H1 (cell line): ENCODE measurements at regions not wholly inside any gene's neighbourhood (a gene's known extent, or its start where the extent isn't known, plus 50 kb on each side); places are given as distances from the start of the nearest gene placed in this dataset.

ENCODE experiments used
- CTCF ChIA-PET: fragments of 300-600 bp; sonication (Branson Sonifier 250); formaldehyde crosslinking; loops from one replicate; lab custom pipeline; 2021; ENCODE audit not compliant: partially characterized antibody; lab: Charles Lee
- POLR2A ChIA-PET: fragments of 300-600 bp; sonication (Branson Sonifier 250); formaldehyde crosslinking; loops from one replicate; lab custom pipeline; 2021; ENCODE audit warnings: inconsistent platforms; ENCODE audit not compliant: partially characterized antibody; lab: Charles Lee
- DNase-seq, 2 experiments: peaks; one replicate each; pipeline versions ENCODE4 v3.0.0 to v3.0.0-alpha.2; 2010 to 2022; ENCODE audit warnings: low spot score in 2 of 2, low read depth in 1 of 2, mixed read lengths in 1 of 2
- FAIRE-seq: peaks from 2 replicates; lab custom pipeline; 2011; peaks lifted over from hg19 to GRCh38; lab: Jason Lieb, UNC
- H2AFZ ChIP-seq: 2 replicates; pipeline ENCODE4 v1.8.1; 2012; ENCODE audit warnings: low read length, inconsistent platforms
- H2AK5ac ChIP-seq: 2 replicates; pipeline ENCODE4 v1.6.1; 2013; ENCODE audit warnings: low read depth, low read length
- H2BK120ac ChIP-seq: replicated peaks from 2 replicates; pipeline ENCODE3; 2013; ENCODE audit warnings: low read depth, low read length, inconsistent platforms
- H2BK12ac ChIP-seq: 2 replicates; pipeline ENCODE4 v1.6.1; 2013; ENCODE audit warnings: low read depth, low read length
- H2BK15ac ChIP-seq: 2 replicates; pipeline ENCODE4 v1.6.1; 2013; ENCODE audit warnings: low read length
- H2BK20ac ChIP-seq: 2 replicates; pipeline ENCODE4 v1.6.1; 2013; ENCODE audit warnings: low read length
- H2BK5ac ChIP-seq: 2 replicates; pipeline ENCODE4 v1.6.1; 2013; ENCODE audit warnings: low read depth, low read length
- H3K14ac ChIP-seq: 2 replicates; pipeline ENCODE4 v1.6.1; 2013; ENCODE audit warnings: inconsistent platforms; ENCODE audit not compliant: insufficient read length
- H3K18ac ChIP-seq: 2 replicates; pipeline ENCODE4 v1.6.1; 2013; ENCODE audit warnings: low read length; ENCODE audit errors: extremely low read depth
- H3K23ac ChIP-seq: 2 replicates; pipeline ENCODE4 v1.6.1; 2013; ENCODE audit warnings: inconsistent platforms; ENCODE audit not compliant: insufficient read length
- H3K23me2 ChIP-seq: 2 replicates; pipeline ENCODE4 v1.6.1; 2013; ENCODE audit warnings: low read depth, low read length
- H3K27ac ChIP-seq: 2 replicates; pipeline ENCODE4 v1.6.1; 2011; ENCODE audit warnings: low read depth, low read length, inconsistent platforms
- H3K27me3 ChIP-seq, 4 experiments: replicated peaks in 1 of 4; 1 replicate in 1 of 4; 2 replicates in 3 of 4; pipeline versions ENCODE4 v1.6.1 to v1.8.1; 2011 to 2013; ENCODE audit warnings: low read length in 3 of 4, mild to moderate bottlenecking in 3 of 4, inconsistent platforms in 2 of 4, mixed read lengths in 2 of 4, moderate library complexity in 1 of 4; ENCODE audit not compliant: control insufficient read depth in 3 of 4, insufficient read depth in 3 of 4; ENCODE audit errors: extremely low read depth in 1 of 4
- H3K36me3 ChIP-seq, 4 experiments: 2 replicates each; pipeline versions ENCODE4 v1.6.1 to v1.8.1; 2011 to 2013; ENCODE audit warnings: mild to moderate bottlenecking in 4 of 4, low read length in 3 of 4, moderate library complexity in 2 of 4, control low read depth in 1 of 4, inconsistent platforms in 1 of 4; ENCODE audit not compliant: insufficient read depth in 4 of 4, control insufficient read depth in 2 of 4
- H3K4ac ChIP-seq: replicated peaks from 2 replicates; pipeline ENCODE3; 2013; ENCODE audit warnings: low read length, low read depth, mixed read lengths, inconsistent platforms; ENCODE audit not compliant: insufficient read length
- H3K4me1 ChIP-seq, 4 experiments: replicated peaks in 1 of 4; 1 replicate in 1 of 4; 2 replicates in 3 of 4; pipeline versions ENCODE4 v1.6.1 to v1.8.1; 2011 to 2013; ENCODE audit warnings: low read length in 3 of 4, inconsistent platforms in 2 of 4, mixed read lengths in 1 of 4; ENCODE audit not compliant: insufficient read depth in 4 of 4, control insufficient read depth in 3 of 4
- H3K4me2 ChIP-seq, 2 experiments: 2 replicates each; pipeline versions ENCODE4 v1.6.1 to v1.8.1; 2011 to 2013; ENCODE audit warnings: low read depth in 2 of 2, low read length in 2 of 2, control low read depth in 1 of 2, inconsistent platforms in 1 of 2, mild to moderate bottlenecking in 1 of 2; ENCODE audit not compliant: insufficient read depth in 1 of 2
- H3K4me3 ChIP-seq, 4 experiments: fragments of 200-600, 300-600 bp in 1 of 4; sonication (generic), shearing (Covaris generic), sonication (Bioruptor Twin) in 1 of 4; 2 replicates each; pipeline versions ENCODE4 v1.5.1 to v1.8.1; 2011 to 2016; ENCODE audit warnings: low read length in 4 of 4, low read depth in 3 of 4, control low read depth in 2 of 4, inconsistent platforms in 2 of 4, mild to moderate bottlenecking in 2 of 4, mixed read lengths in 1 of 4, moderate library complexity in 1 of 4; ENCODE audit not compliant: insufficient read depth in 2 of 4; ENCODE audit errors: extremely low read depth in 1 of 4
- H3K56ac ChIP-seq: replicated peaks from 2 replicates; pipeline ENCODE3; 2013; ENCODE audit warnings: low read depth, mild to moderate bottlenecking, mixed read lengths, low read length, inconsistent platforms; ENCODE audit not compliant: insufficient read length
- H3K79me1 ChIP-seq: 2 replicates; pipeline ENCODE4 v1.6.1; 2013; ENCODE audit warnings: low read depth, low read length, control low read depth
- H3K79me2 ChIP-seq, 2 experiments: 2 replicates each; pipeline versions ENCODE4 v1.6.1 to v1.8.1; 2012 to 2013; ENCODE audit warnings: low read length in 2 of 2, mild to moderate bottlenecking in 2 of 2, inconsistent platforms in 1 of 2; ENCODE audit not compliant: insufficient read depth in 2 of 2, control insufficient read depth in 1 of 2
- H3K9ac ChIP-seq, 4 experiments: replicated peaks in 1 of 4; 1 replicate in 1 of 4; 2 replicates in 3 of 4; pipeline versions ENCODE4 v1.6.1 to v1.8.1; 2011 to 2013; ENCODE audit warnings: low read depth in 3 of 4, low read length in 3 of 4, control low read depth in 2 of 4, mild to moderate bottlenecking in 2 of 4, moderate library complexity in 2 of 4, inconsistent platforms in 1 of 4; ENCODE audit errors: extremely low read depth in 1 of 4
- H3K9me3 ChIP-seq, 2 experiments: 2 replicates each; pipeline versions ENCODE4 v1.6.1 to v1.8.1; 2012 to 2013; ENCODE audit warnings: mild to moderate bottlenecking in 2 of 2, moderate library complexity in 2 of 2, control low read depth in 1 of 2, inconsistent platforms in 1 of 2, low read depth in 1 of 2, low read length in 1 of 2, mixed read lengths in 1 of 2; ENCODE audit not compliant: insufficient read depth in 2 of 2
- H4K20me1 ChIP-seq, 2 experiments: replicated peaks in 1 of 2; 2 replicates each; pipeline versions ENCODE3 to v1.8.1; 2011 to 2013; ENCODE audit warnings: inconsistent platforms in 2 of 2, low read length in 2 of 2, mild to moderate bottlenecking in 1 of 2; ENCODE audit not compliant: insufficient read depth in 2 of 2, control insufficient read depth in 1 of 2
- H4K5ac ChIP-seq: 2 replicates; pipeline ENCODE4 v1.6.1; 2013; ENCODE audit warnings: low read length, low read depth, mixed read lengths, inconsistent platforms; ENCODE audit not compliant: insufficient read length
- H4K8ac ChIP-seq: 2 replicates; pipeline ENCODE4 v1.8.0; 2013; ENCODE audit warnings: mild to moderate bottlenecking, moderate library complexity, low read length, inconsistent platforms; ENCODE audit not compliant: insufficient read depth; ENCODE audit errors: extremely low read depth
- H4K91ac ChIP-seq: replicated peaks from 2 replicates; pipeline ENCODE3; 2013; ENCODE audit warnings: low read length, mixed read lengths, inconsistent platforms; ENCODE audit not compliant: insufficient read length
- CBX5 ChIP-seq: fragments of 300-800, 300-1000 bp; sonication (generic); IDR thresholded peaks from 2 replicates; pipeline ENCODE4 v1.7.1; 2016; ENCODE audit warnings: antibody characterized with exemption, low read length, low read depth
- CTCF ChIP-seq, 3 experiments: IDR thresholded peaks; 1 replicate in 2 of 3; 2 replicates in 1 of 3; pipeline versions ENCODE4 v1.5.1 to v1.6.1; 2011; ENCODE audit warnings: low read length in 3 of 3, mild to moderate bottlenecking in 3 of 3, inconsistent platforms in 2 of 3, low read depth in 1 of 3, moderate library complexity in 1 of 3; ENCODE audit not compliant: insufficient read depth in 1 of 3; ENCODE audit errors: control extremely low read depth in 1 of 3
- EGR1 ChIP-seq: IDR thresholded peaks from 2 replicates; pipeline ENCODE4 v1.6.1; 2011; ENCODE audit warnings: low read depth, low read length, borderline replicate concordance
- EZH2 ChIP-seq: fragments of 200-600 bp; sonication (generic); IDR thresholded peaks from 2 replicates; pipeline ENCODE4 v1.7.1; 2012; ENCODE audit warnings: low read depth, mild to moderate bottlenecking, moderate library complexity, low read length, inconsistent platforms; ENCODE audit not compliant: severe bottlenecking
- JUND ChIP-seq: IDR thresholded peaks from 2 replicates; pipeline ENCODE4 v1.6.1; 2011; ENCODE audit warnings: mild to moderate bottlenecking, improper control_type of control experiment, low read length
- KDM4A ChIP-seq: IDR thresholded peaks from one replicate; pipeline ENCODE4 v1.7.1; 2012; ENCODE audit warnings: low read depth, mild to moderate bottlenecking, moderate library complexity, low read length, inconsistent platforms; ENCODE audit not compliant: severe bottlenecking
- POLR2A ChIP-seq, 2 experiments: IDR thresholded peaks; 1 replicate in 1 of 2; 2 replicates in 1 of 2; pipeline ENCODE4 v1.6.1; 2011; ENCODE audit warnings: low read depth in 2 of 2, low read length in 2 of 2, mild to moderate bottlenecking in 2 of 2; ENCODE audit errors: control extremely low read depth in 1 of 2
- POLR2AphosphoS5 ChIP-seq: IDR thresholded peaks from 2 replicates; pipeline ENCODE4 v1.6.1; 2011; ENCODE audit warnings: low read depth, low read length
- RNF2 ChIP-seq: fragments of 200-900, 300-1000 bp; sonication (generic); IDR thresholded peaks from 2 replicates; pipeline ENCODE4 v1.7.1; 2016; ENCODE audit warnings: borderline replicate concordance, low read depth, mild to moderate bottlenecking, antibody characterized with exemption, low read length; ENCODE audit not compliant: poor library complexity, severe bottlenecking; ENCODE audit errors: missing control alignments
- RXRA ChIP-seq: IDR thresholded peaks from 2 replicates; pipeline ENCODE4 v1.6.1; 2011; ENCODE audit warnings: low read depth, mild to moderate bottlenecking, low read length, moderate library complexity; ENCODE audit not compliant: insufficient read depth
- SIN3A ChIP-seq, 2 experiments: IDR thresholded peaks in 1 of 2; conservative IDR thresholded peaks in 1 of 2; 2 replicates each; pipeline ENCODE4 v1.6.1; 2011 to 2012; ENCODE audit warnings: low read length in 2 of 2, improper control_type of control experiment in 1 of 2, low read depth in 1 of 2, mild to moderate bottlenecking in 1 of 2
- TBP ChIP-seq: IDR thresholded peaks from 2 replicates; pipeline ENCODE4 v1.6.1; 2011; ENCODE audit warnings: low read depth, low read length, improper control_type of control experiment
- WGBS, 2 experiments: shearing (Covaris generic) in 1 of 2; methylation state at CpG; one replicate each; pipeline versions ENCODE4 v1.1.6 to v1.1.7; 2013 to 2015; ENCODE audit warnings: low lambda C conversion rate in 2 of 2, mixed read lengths in 2 of 2, inconsistent platforms in 1 of 2, low coverage in 1 of 2, missing lambda C conversion rate in 1 of 2; ENCODE audit not compliant: insufficient replicate concordance in 2 of 2, insufficient coverage in 1 of 2, insufficient read length in 1 of 2; ENCODE audit errors: extremely low coverage in 1 of 2, missing lambda C conversion rate in 1 of 2; 5-methylcytosine and 5-hydroxymethylcytosine counted together

GRCh38 chr5:175275748-175276147, 168.2 kb downstream of the DRD1 start:
- Histone ChIP-seq H4K5ac (no peak overlapping the region), H3K79me1 (no peaks in the 10 kb centered on the region), H3K23me2 (no peaks in the 10 kb centered on the region), H2BK12ac (no peak overlapping the region), H3K4ac (no peak overlapping the region), H4K8ac (no peak overlapping the region), H2AFZ (no peak overlapping the region), H3K36me3 (no peaks in the 10 kb centered on the region), H3K9ac (no peak overlapping the region), H2BK120ac (no peak overlapping the region), H3K4me2 (no peak overlapping the region), H4K20me1 (no peaks in the 10 kb centered on the region), H3K4me1 (no peaks in the 10 kb centered on the region), H3K4me3 (no peak overlapping the region), H2BK5ac (no peak overlapping the region), H3K23ac (no peak overlapping the region), H3K27me3 (no peaks in the 10 kb centered on the region), H3K27ac (no peak overlapping the region), H4K91ac (no peak overlapping the region), H2AK5ac (no peak overlapping the region), H3K79me2 (no peaks in the 10 kb centered on the region), H3K56ac (no peak overlapping the region), H3K9me3 (no peaks in the 10 kb centered on the region), H2BK15ac (no peak overlapping the region), H3K14ac (no peak overlapping the region), H3K18ac (no peak overlapping the region), H2BK20ac (no peak overlapping the region)
- ChIA-PET POLR2A (no interaction called here), CTCF (interaction anchor here (1.2 kb wide), 1 partner anchor 35 kb away, joined by 3 read pairs; no protein-coding TSS in a partner anchor)
- DNase-seq, result no peak
- FAIRE-seq, result no peak
- WGBS, 2 experiments, result 78% methylated on average over 5 of the region's 5 CpGs; no CpG with 5 or more reads in 1 of the 2 experiments
- TF ChIP-seq RXRA, result no peak
- TF ChIP-seq SIN3A (conservative IDR thresholded peaks at IDR 0.05 in 1 of 2, IDR thresholded peaks at IDR 0.05 in 1 of 2; ENCODE audit: low read depth in 1 of 2, low read length in 2 of 2), result no peak
- no peak for TF ChIP-seq TBP
- TF ChIP-seq POLR2A (IDR thresholded peaks at IDR 0.05; ENCODE audit: control extremely low read depth in 1 of 2, low read depth in 2 of 2, low read length in 2 of 2), result no peak
- no peak for TF ChIP-seq JUND
- TF ChIP-seq CBX5, result no peak
- no peak for TF ChIP-seq EGR1
- TF ChIP-seq RNF2, result no peak
- TF ChIP-seq CTCF (IDR thresholded peaks at IDR 0.05; ENCODE audit: control extremely low read depth in 1 of 3, insufficient read depth in 1 of 3, low read depth in 1 of 3, low read length in 3 of 3), result no peak
- TF ChIP-seq POLR2AphosphoS5, result no peak
- TF ChIP-seq KDM4A, result no peak
- no peak for TF ChIP-seq EZH2
